ENCODE measurements at regions not wholly inside any gene's neighbourhood (a gene's known extent, or its start where the extent isn't known, plus 50 kb on each side); places are given as distances from the start of the nearest gene placed in this dataset.

- Histone ChIP-seq H2AFZ (ENCODE audit: low read depth, low read length) (no peak overlapping the region), H3K36me3 (ENCODE audit: insufficient read depth, low read length) (no peaks in the 10 kb centered on the region), H3K79me2 (ENCODE audit: insufficient read depth, low read length) (no peaks in the 10 kb centered on the region), H3K4me2 (ENCODE audit: low read length) (no peak overlapping the region), H3K27ac (ENCODE audit: low read depth, low read length) (no peak overlapping the region), H3K4me3 (ENCODE audit: insufficient read depth, low read depth, low read length) (no peak overlapping the region), H3K4me1 (ENCODE audit: insufficient read depth, low read length) (no peaks in the 10 kb centered on the region), H3K9ac (ENCODE audit: low read length) (no peak overlapping the region), H3K27me3 (ENCODE audit: insufficient read depth, low read length) (no peaks in the 10 kb centered on the region), H4K20me1 (ENCODE audit: insufficient read depth, low read length) (no peaks in the 10 kb centered on the region), H3K9me3 (ENCODE audit: insufficient read depth, low read depth, low read length) (no peaks in the 10 kb centered on the region)
- no peaks in the 10 kb centered on the region for H3K27me3 Mint-ChIP-seq (ENCODE audit: low read depth, unreplicated experiment)
- no peak overlapping the region for H3K4me3 Mint-ChIP-seq (ENCODE audit: unreplicated experiment)
- no peak overlapping the region for H3K27ac Mint-ChIP-seq (ENCODE audit: unreplicated experiment)
- H3K4me1 Mint-ChIP-seq (ENCODE audit: low read depth, unreplicated experiment), result no peaks in the 10 kb centered on the region
- no peak for DNase-seq (ENCODE audit: low read depth)
- TF ChIP-seq EZH2 (IDR thresholded peaks at IDR 0.05; ENCODE audit: insufficient read depth, low read length), result no peak
- no peak for TF ChIP-seq CTCF (IDR thresholded peaks at IDR 0.05; ENCODE audit: insufficient read depth, low read depth, low read length)
- H3K36me3 Mint-ChIP-seq (ENCODE audit: low read depth, unreplicated experiment), result no peaks in the 10 kb centered on the region
- no peak for FAIRE-seq
- no peaks in the 10 kb centered on the region for H3K9me3 Mint-ChIP-seq (ENCODE audit: unreplicated experiment)
These were observed 754.5 kb upstream of the FAM98A start for GRCh38 chr2:34353509-34354113.

- H3K4me1 Mint-ChIP-seq (ENCODE audit: low read depth, unreplicated experiment), result no peaks in the 10 kb centered on the region
- no peak overlapping the region for H3K27ac ChIP-seq (ENCODE audit: low read depth, low read length)
- H4K20me1 ChIP-seq (ENCODE audit: insufficient read depth, low read length), result no peaks in the 10 kb centered on the region
- no peak overlapping the region for H3K27ac Mint-ChIP-seq (ENCODE audit: unreplicated experiment)
- H2AFZ ChIP-seq (ENCODE audit: low read depth, low read length), result no peak overlapping the region
- peaks cover 3% of the 10 kb centered on the region for H3K27me3 Mint-ChIP-seq (ENCODE audit: low read depth, unreplicated experiment)
- no peaks in the 10 kb centered on the region for H3K27me3 ChIP-seq (ENCODE audit: insufficient read depth, low read length)
- no peaks in the 10 kb centered on the region for H3K36me3 Mint-ChIP-seq (ENCODE audit: low read depth, unreplicated experiment)
- H3K9me3 ChIP-seq (ENCODE audit: insufficient read depth, low read depth, low read length), result no peaks in the 10 kb centered on the region
- no peak overlapping the region for H3K4me2 ChIP-seq (ENCODE audit: low read length)
- H3K9ac ChIP-seq (ENCODE audit: low read length), result no peak overlapping the region
- no peaks in the 10 kb centered on the region for H3K79me2 ChIP-seq (ENCODE audit: insufficient read depth, low read length)
- H3K4me1 ChIP-seq (ENCODE audit: insufficient read depth, low read length), result no peaks in the 10 kb centered on the region
- no peak for FAIRE-seq
- no peak for TF ChIP-seq CTCF (IDR thresholded peaks at IDR 0.05; ENCODE audit: insufficient read depth, low read depth, low read length)
- TF ChIP-seq EZH2 (IDR thresholded peaks at IDR 0.05; ENCODE audit: insufficient read depth, low read length), result no peak
- DNase-seq (ENCODE audit: low read depth), result no peak
- no peak overlapping the region for H3K4me3 ChIP-seq (ENCODE audit: insufficient read depth, low read depth, low read length)
- no peaks in the 10 kb centered on the region for H3K9me3 Mint-ChIP-seq (ENCODE audit: unreplicated experiment)
- no peaks in the 10 kb centered on the region for H3K36me3 ChIP-seq (ENCODE audit: insufficient read depth, low read length)
- H3K4me3 Mint-ChIP-seq (ENCODE audit: unreplicated experiment), result no peak overlapping the region
These were observed 750.4 kb upstream of the FAM98A start for GRCh38 chr2:34349527-34349926.

GRCh38 chr2:34345030-34345429 is 745.9 kb upstream of the FAM98A start:
- Mint-ChIP-seq H3K27ac (ENCODE audit: unreplicated experiment) (no peak overlapping the region), H3K4me1 (ENCODE audit: low read depth, unreplicated experiment) (no peaks in the 10 kb centered on the region)

More at GRCh38 chr2:34345030-34345429, 745.9 kb upstream of the FAM98A start:
- no peak for TF ChIP-seq CTCF (IDR thresholded peaks at IDR 0.05; ENCODE audit: insufficient read depth, low read depth, low read length)
- TF ChIP-seq EZH2 (IDR thresholded peaks at IDR 0.05; ENCODE audit: insufficient read depth, low read length), result no peak
- H4K20me1 ChIP-seq (ENCODE audit: insufficient read depth, low read length), result no peaks in the 10 kb centered on the region
- H3K36me3 ChIP-seq (ENCODE audit: insufficient read depth, low read length), result no peaks in the 10 kb centered on the region
- no peaks in the 10 kb centered on the region for H3K79me2 ChIP-seq (ENCODE audit: insufficient read depth, low read length)
- H3K4me3 ChIP-seq (ENCODE audit: insufficient read depth, low read depth, low read length), result no peak overlapping the region
- Mint-ChIP-seq H3K36me3 (ENCODE audit: low read depth, unreplicated experiment) (no peaks in the 10 kb centered on the region), H3K27me3 (ENCODE audit: low read depth, unreplicated experiment) (peaks cover 3% of the 10 kb centered on the region), H3K4me3 (ENCODE audit: unreplicated experiment) (no peak overlapping the region), H3K9me3 (ENCODE audit: unreplicated experiment) (no peaks in the 10 kb centered on the region)
- H2AFZ ChIP-seq (ENCODE audit: low read depth, low read length), result no peak overlapping the region
- no peaks in the 10 kb centered on the region for H3K9me3 ChIP-seq (ENCODE audit: insufficient read depth, low read depth, low read length)
- no peak for DNase-seq (ENCODE audit: low read depth)
- no peak for FAIRE-seq
- no peak overlapping the region for H3K9ac ChIP-seq (ENCODE audit: low read length)
- H3K4me2 ChIP-seq (ENCODE audit: low read length), result no peak overlapping the region
- H3K27me3 ChIP-seq (ENCODE audit: insufficient read depth, low read length), result no peaks in the 10 kb centered on the region
- H3K4me1 ChIP-seq (ENCODE audit: insufficient read depth, low read length), result no peaks in the 10 kb centered on the region
- H3K27ac ChIP-seq (ENCODE audit: low read depth, low read length), result no peak overlapping the region
